Heart right ventricle (tissue), 16 donors: ENCODE measurements at regions not wholly inside any gene's neighbourhood (a gene's known extent, or its start where the extent isn't known, plus 50 kb on each side); places are given as distances from the start of the nearest gene placed in this dataset.
"Not testable (repeated sequence)": the region's sequence is repeated elsewhere in the genome, so short reads cannot be mapped to it uniquely, and the experiment has no call there.

Experiments
- ATAC-seq, 8 donors: fragments of 200-7000 bp; cut with Tn5 transposase; one replicate each; pipeline ENCODE4 v1.9.1; 2020; ENCODE audit warnings: mild to moderate bottlenecking in 8 of 8, moderate library complexity in 8 of 8, moderate number of reproducible peaks in 1 of 8
- DNase-seq, 2 donors: peaks; one replicate each; pipeline ENCODE4 v3.0.0-alpha.2; 2020
- H3K27ac ChIP-seq, 10 donors: fragments of 200-600 bp; sonication (generic) in 2 of 10; one replicate each; pipeline versions ENCODE4 v1.5.0 to v1.8.0; 2020 to 2022; ENCODE audit warnings: mild to moderate bottlenecking in 3 of 10
- H3K27me3 ChIP-seq, 7 donors: fragments of 200-600 bp; one replicate each; pipeline ENCODE4 v1.8.0; 2021 to 2022; ENCODE audit warnings: mild to moderate bottlenecking in 2 of 7
- H3K36me3 ChIP-seq, 9 donors: fragments of 200-600 bp; sonication (generic) in 1 of 9; one replicate each; pipeline versions ENCODE4 v1.5.0 to v1.8.0; 2020 to 2022; ENCODE audit warnings: mild to moderate bottlenecking in 2 of 9
- H3K4me1 ChIP-seq, 9 donors: fragments of 200-600 bp; sonication (generic) in 1 of 9; one replicate each; pipeline versions ENCODE4 v1.5.0 to v1.8.0; 2020 to 2022; ENCODE audit warnings: mild to moderate bottlenecking in 4 of 9
- H3K4me3 ChIP-seq, 10 donors: fragments of 200-600 bp; sonication (generic) in 2 of 10; one replicate each; pipeline versions ENCODE4 v1.5.0 to v1.8.0; 2020 to 2022; ENCODE audit warnings: mild to moderate bottlenecking in 7 of 10, moderate library complexity in 2 of 10
- H3K9me3 ChIP-seq, 11 donors: fragments of 200-600 bp in 10 of 11; sonication (generic) in 2 of 11; one replicate each; pipeline versions ENCODE4 v1.5.0 to v1.8.0; 2013 to 2022; ENCODE audit warnings: mild to moderate bottlenecking in 2 of 11, control low read depth in 1 of 11, moderate library complexity in 1 of 11
- WGBS, 2 donors: extraction: QIAGEN DNeasy Blood & Tissue Kit; methylation state at CpG; one replicate each; pipeline ENCODE4 v1.1.7; 2013; ENCODE audit warnings: inconsistent platforms in 1 of 2; 5-methylcytosine and 5-hydroxymethylcytosine counted together
- intact Hi-C, 10 donors: fragments of 100-400 bp; cut with DNase I; formaldehyde crosslinking; loops; one replicate each; pipeline versions ENCODE4 v1.11.1 to v1.14.2; 2022
- TF ChIP-seq, protein P1 (sequence below), 9 donors: fragments of 200-600 bp; sonication (generic) in 2 of 9; IDR thresholded peaks; one replicate each; pipeline versions ENCODE4 v1.5.0 to v1.8.0; 2021 to 2022; ENCODE audit warnings: antibody characterized with exemption in 9 of 9, mild to moderate bottlenecking in 5 of 9, moderate library complexity in 1 of 9
- donor health status: Arrhythmogenic right ventricular cardiomyopathy.
- donor health status: ischemic (EF 13 %, LVEDD 7.1; RV severe dilation, severe dysfunction).
- donor health status: healthy with polysubstance abuse.
- donor health status: DM: no; HTN: yes; CAD: no.
- donor health status: DM: no; HTN: no; CAD: no.
- donor health status: ischemic (EF 25% LVEDD 6.9; RV normal size, moderate dysfunction).
- donor health status: ischemic (EF 25% LVEDD 5.7; RV mildly dilated, moderate dysfunction).
- donor health status: healthy.
- donor health status: DM: yes; HTN: yes; CAD: no.
- donor health status: Ischemic cardiomyopathy.
- donor health status: ischemic (EF 35%, LVEDD 5.7; RV mildly dilated, moderate dysfunction).
- donor health status: nonischemic (EF 11% LVEDD 7.7; RV severe dilation, severe dysfunction).
- donor health status: DM: yes; HTN: yes; CAD: no.
- donor health status: PGD.
- donor health status: ischemic (EF 29% LVEDD 5.4; RV normal size, mild dysfunction).
- donor health status: nonischemic (EF 23%, LVEDD 6.1; RV moderate dilation, normal function).

DNA sequence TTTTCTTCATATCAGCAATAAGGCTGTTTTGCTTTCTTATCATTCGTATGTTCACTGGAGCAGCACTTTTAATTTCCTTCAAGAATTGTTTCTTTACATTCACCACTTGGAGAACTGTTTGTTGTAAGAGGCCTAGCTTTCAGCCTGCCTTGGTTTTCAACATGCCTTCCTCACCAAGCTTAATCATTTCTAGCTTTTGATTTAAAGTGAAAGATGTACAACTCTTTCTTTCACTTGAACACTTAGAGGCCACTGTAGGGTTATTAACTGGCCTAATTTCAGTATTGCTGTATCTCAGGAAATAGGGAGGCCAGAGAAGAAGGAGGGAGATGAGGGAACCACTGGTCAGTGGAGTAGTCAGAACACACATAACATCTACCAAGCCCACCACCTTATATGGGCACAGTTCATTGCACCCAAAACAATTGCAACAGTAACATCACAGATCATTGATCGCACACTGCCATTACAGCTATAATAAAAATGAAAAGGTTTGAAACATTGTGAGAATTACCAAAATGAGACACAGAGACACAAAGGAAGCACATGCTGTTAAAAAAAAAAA lies 181.4 kb upstream of the TUBA3C start:
- WGBS, 2 donors: 23 to 26% methylated on average over 2 of the region's 2 CpGs
- TF ChIP-seq, protein P1, sequence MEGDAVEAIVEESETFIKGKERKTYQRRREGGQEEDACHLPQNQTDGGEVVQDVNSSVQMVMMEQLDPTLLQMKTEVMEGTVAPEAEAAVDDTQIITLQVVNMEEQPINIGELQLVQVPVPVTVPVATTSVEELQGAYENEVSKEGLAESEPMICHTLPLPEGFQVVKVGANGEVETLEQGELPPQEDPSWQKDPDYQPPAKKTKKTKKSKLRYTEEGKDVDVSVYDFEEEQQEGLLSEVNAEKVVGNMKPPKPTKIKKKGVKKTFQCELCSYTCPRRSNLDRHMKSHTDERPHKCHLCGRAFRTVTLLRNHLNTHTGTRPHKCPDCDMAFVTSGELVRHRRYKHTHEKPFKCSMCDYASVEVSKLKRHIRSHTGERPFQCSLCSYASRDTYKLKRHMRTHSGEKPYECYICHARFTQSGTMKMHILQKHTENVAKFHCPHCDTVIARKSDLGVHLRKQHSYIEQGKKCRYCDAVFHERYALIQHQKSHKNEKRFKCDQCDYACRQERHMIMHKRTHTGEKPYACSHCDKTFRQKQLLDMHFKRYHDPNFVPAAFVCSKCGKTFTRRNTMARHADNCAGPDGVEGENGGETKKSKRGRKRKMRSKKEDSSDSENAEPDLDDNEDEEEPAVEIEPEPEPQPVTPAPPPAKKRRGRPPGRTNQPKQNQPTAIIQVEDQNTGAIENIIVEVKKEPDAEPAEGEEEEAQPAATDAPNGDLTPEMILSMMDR (IDR thresholded peaks at IDR 0.05): no peak
- intact Hi-C loops: loop anchor here in 1 of 10 donors (10.0 kb wide), 1 partner anchor 552 kb away; no protein-coding TSS in a partner anchor
- Histone ChIP-seq H3K4me3 (no peak overlapping the region), H3K4me1 (no peaks in the 10 kb centered on the region), H3K27ac (no peak overlapping the region), H3K36me3 (no peaks in the 10 kb centered on the region), H3K27me3 (no peaks in the 10 kb centered on the region), H3K9me3 (no peaks in the 10 kb centered on the region)
- DNase-seq (no peak), ATAC-seq (no peak)

DNA sequence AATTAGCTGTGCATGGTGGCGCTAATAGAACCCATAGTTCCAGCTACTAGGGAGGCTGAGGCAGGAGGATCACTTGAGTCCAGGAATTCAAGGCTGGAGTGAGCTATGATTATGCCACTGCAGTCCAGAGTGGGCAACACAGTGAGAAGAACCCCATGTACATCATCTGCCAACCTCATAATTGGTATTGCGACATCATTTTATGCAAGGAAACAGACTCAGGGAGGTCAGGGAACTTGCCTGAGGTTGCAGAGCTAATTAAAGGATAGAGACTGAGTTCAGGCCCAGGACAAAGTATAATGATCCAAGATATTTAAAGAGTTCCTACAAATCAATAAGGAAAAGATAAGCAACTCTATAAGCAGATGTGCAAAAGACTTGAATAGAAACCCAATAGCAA lies 178.1 kb upstream of the TUBA3C start:
- H3K9me3 ChIP-seq, H3K27me3 ChIP-seq, H3K27ac ChIP-seq, ATAC-seq, DNase-seq, H3K4me1 ChIP-seq, H3K4me3 ChIP-seq, H3K36me3 ChIP-seq: not testable (repeated sequence)
- intact Hi-C loops: loop anchor here in 1 of 10 donors (10.0 kb wide), 1 partner anchor 555 kb away; no protein-coding TSS in a partner anchor
- WGBS, 2 donors: 84 to 92% methylated on average over 2 of the region's 2 CpGs

DNA sequence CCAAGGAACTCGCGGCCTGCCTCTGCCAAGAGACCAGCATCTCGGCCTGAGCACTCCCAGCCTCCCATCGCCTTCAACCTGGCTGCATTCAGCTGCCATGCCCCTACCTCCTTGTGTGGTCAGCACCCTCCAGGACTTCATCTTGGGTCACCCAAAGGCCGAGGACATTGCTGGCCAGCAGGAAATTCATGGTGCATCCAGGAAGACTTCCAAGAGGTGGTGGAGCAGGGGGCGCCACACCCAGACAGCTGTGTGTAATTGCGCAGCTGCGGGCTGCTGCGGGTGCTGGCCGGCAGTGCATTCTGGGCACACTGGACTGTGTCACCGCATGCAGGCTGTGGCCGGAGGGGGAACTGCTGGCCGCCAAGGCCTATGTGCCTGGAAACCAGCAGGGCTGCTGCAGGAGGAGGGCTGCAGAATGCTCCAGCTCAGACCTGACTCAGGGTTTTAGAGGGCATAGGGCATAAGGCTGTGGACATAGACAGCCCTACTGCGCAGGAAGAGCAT lies 164.3 kb upstream of the TUBA3C start:
- DNase-seq: no peak
- peaks cover 0 to 45% (median 18%) of the 10 kb centered on the region in 7 donors for H3K27me3 ChIP-seq
- TF ChIP-seq, protein P1 (IDR thresholded peaks at IDR 0.05): no peak
- H3K27ac ChIP-seq: no peak overlapping the region
- H3K4me3 ChIP-seq: no peak overlapping the region
- no peaks in the 10 kb centered on the region for H3K4me1 ChIP-seq
- H3K9me3 ChIP-seq: no peaks in the 10 kb centered on the region
- 79 to 84% methylated on average over 14 of the region's 14 CpGs for WGBS, 2 donors
- intact Hi-C loops: no loop called here
- no peaks in the 10 kb centered on the region for H3K36me3 ChIP-seq
- no peak for ATAC-seq

DNA sequence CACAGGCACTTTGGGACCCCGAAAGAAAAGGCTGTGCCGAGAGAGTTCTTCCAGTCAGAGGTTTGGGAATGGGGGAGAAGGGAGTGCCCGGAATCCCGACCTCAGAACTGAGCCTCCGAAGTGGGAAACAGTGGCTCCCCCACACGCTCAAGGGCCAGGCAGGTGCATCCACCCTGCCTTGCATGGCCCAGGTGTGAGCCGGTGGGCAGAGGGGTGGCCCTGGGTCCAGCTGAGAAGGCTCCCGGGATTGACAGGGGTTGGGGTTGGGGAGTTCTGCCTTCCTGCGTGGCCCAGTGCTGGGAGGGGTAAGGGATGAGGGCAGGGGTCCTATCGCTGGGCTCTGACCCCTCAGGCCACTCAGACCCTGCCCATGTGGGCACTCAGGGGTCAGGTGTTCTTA lies 163.5 kb upstream of the TUBA3C start:
- TF ChIP-seq, protein P1 (IDR thresholded peaks at IDR 0.05): no peak
- Histone ChIP-seq H3K27me3 (peaks cover 0 to 51% (median 18%) of the 10 kb centered on the region in 7 donors), H3K9me3 (no peaks in the 10 kb centered on the region), H3K36me3 (no peaks in the 10 kb centered on the region), H3K27ac (no peak overlapping the region), H3K4me1 (no peaks in the 10 kb centered on the region), H3K4me3 (peak overlapping the region in 1 of 10 donors; percentile 34)
- 53 to 62% methylated on average over 10 of the region's 10 CpGs for WGBS, 2 donors
- no peak for ATAC-seq
- DNase-seq: no peak
- intact Hi-C loops: no loop called here

DNA sequence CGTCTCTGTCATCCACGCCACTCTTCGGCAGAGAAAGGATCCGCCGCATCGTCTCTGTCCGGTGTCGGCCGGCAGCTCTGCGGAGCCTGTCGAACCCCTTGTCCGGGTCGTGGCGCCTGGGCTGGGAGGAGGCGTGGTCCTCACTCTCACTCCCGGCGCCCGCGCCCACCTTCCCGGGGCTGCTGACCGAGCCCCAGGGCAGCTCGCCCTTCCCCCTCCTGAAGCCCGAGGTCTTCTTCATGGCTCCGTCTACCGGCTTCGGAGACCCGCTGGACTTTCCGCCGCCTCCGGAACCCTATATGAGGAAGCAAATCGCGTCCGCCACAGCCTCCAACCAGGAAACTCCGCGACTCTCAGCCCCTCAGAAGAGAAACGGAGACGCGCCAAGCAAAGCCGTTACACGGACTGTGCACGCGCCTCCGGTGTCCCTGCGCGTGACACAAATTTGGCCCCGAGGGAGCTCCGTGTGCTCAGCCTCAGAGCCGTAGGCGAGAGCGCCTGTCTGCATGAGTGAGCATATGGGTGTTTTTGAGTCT lies 163.0 kb upstream of the TUBA3C start:
- H3K36me3 ChIP-seq, DNase-seq, H3K4me1 ChIP-seq, intact Hi-C loops, H3K9me3 ChIP-seq, H3K27ac ChIP-seq: not testable (repeated sequence)
- H3K27me3 ChIP-seq: peaks cover 0 to 56% (median 18%) of the 10 kb centered on the region in 7 donors
- H3K4me3 ChIP-seq: peak overlapping the region in 3 of 10 donors; percentile 25 to 34 (median 32)
- 8 to 14% methylated on average over 36 to 44 of the region's 50 CpGs for WGBS, 2 donors
- ATAC-seq: peak in 1 of 8 donors; percentile 22
